A549 (cell line): ENCODE measurements at regions not wholly inside any gene's neighbourhood (a gene's known extent, or its start where the extent isn't known, plus 50 kb on each side); places are given as distances from the start of the nearest gene placed in this dataset.

Experiments
- CBX2 ChIP-seq: fragments of 200-600 bp; sonication (generic); IDR thresholded peaks from 2 replicates; pipeline ENCODE4 v1.6.1; 2016; ENCODE audit warnings: low read depth, mild to moderate bottlenecking, borderline replicate concordance
- CBX8 ChIP-seq: fragments of 200-600 bp; sonication (generic); IDR thresholded peaks from 2 replicates; pipeline ENCODE4 v1.6.1; 2016
- CEBPB ChIP-seq, 2 experiments: fragments of >200 bp in 1 of 2; sonication (Bioruptor Twin) in 1 of 2; formaldehyde crosslinking in 1 of 2; IDR thresholded peaks; 2 replicates each; pipeline ENCODE4 v1.6.1; 2012 to 2016
- CHD2 ChIP-seq: fragments of 150-350 bp; IDR thresholded peaks from 2 replicates; pipeline ENCODE4 v1.6.1; 2014; ENCODE audit warnings: low read length; ENCODE audit not compliant: partially characterized antibody
- CHD4 ChIP-seq: fragments of 200-600 bp; sonication (generic); IDR thresholded peaks from 2 replicates; pipeline ENCODE4 v1.6.1; 2016; ENCODE audit warnings: antibody characterized with exemption, mild to moderate bottlenecking, borderline replicate concordance
- E2F6 ChIP-seq: IDR thresholded peaks from 2 replicates; pipeline ENCODE4 v1.6.1; 2012; ENCODE audit warnings: low read depth, borderline replicate concordance
- EHF ChIP-seq: fragments of 250-450 bp; sonication (Bioruptor Pico); IDR thresholded peaks from 2 replicates; pipeline ENCODE4 v1.5.0; 2020; ENCODE audit warnings: mild to moderate bottlenecking
- EHMT2 ChIP-seq: fragments of 200-600 bp; sonication (generic); IDR thresholded peaks from 2 replicates; pipeline ENCODE4 v1.6.1; 2016; ENCODE audit warnings: antibody characterized with exemption, low read depth, mild to moderate bottlenecking, moderate library complexity
- EP300 ChIP-seq, 2 experiments: fragments of >200 bp; sonication (Bioruptor Twin); formaldehyde crosslinking; IDR thresholded peaks; 2 replicates in 1 of 2; 3 replicates in 1 of 2; pipeline ENCODE4 v1.6.1; 2016 to 2017
- ESRRA ChIP-seq: fragments of 150-350 bp; IDR thresholded peaks from 2 replicates; pipeline ENCODE4 v1.6.1; 2014; ENCODE audit warnings: mild to moderate bottlenecking, low read length, borderline replicate concordance
- HDAC2 ChIP-seq: fragments of 200-600 bp; sonication (generic); IDR thresholded peaks from 2 replicates; pipeline ENCODE4 v1.6.1; 2016
- HOXB13 ChIP-seq: fragments of 250-450 bp; sonication (Bioruptor Pico); IDR thresholded peaks from 2 replicates; pipeline ENCODE4 v1.5.0; 2020; ENCODE audit warnings: low read depth, mild to moderate bottlenecking, moderate library complexity
- JUN ChIP-seq, 2 experiments: fragments of >200 bp; sonication (Bioruptor Twin); formaldehyde crosslinking; IDR thresholded peaks; 2 replicates in 1 of 2; 3 replicates in 1 of 2; pipeline ENCODE4 v1.6.1; 2016 to 2017
- KDM1A ChIP-seq: fragments of 200-600 bp; sonication (generic); IDR thresholded peaks from 2 replicates; pipeline ENCODE4 v1.6.1; 2016; ENCODE audit warnings: low read depth, mild to moderate bottlenecking
- NPAS2 ChIP-seq: fragments of 250-450 bp; sonication (Bioruptor Pico); IDR thresholded peaks from 2 replicates; pipeline ENCODE4 v1.8.0; 2022; ENCODE audit warnings: mild to moderate bottlenecking, moderate library complexity, borderline replicate concordance
- RARB ChIP-seq: fragments of 250-450 bp; sonication (Bioruptor Pico); IDR thresholded peaks from 2 replicates; pipeline ENCODE4 v1.8.0; 2021; ENCODE audit warnings: mild to moderate bottlenecking, moderate library complexity
- RNF2 ChIP-seq: fragments of 200-600 bp; sonication (generic); IDR thresholded peaks from 2 replicates; pipeline ENCODE4 v1.6.1; 2016; ENCODE audit warnings: low read depth, mild to moderate bottlenecking, antibody characterized with exemption, moderate library complexity, borderline replicate concordance
- ZNF302 ChIP-seq: fragments of 250-450 bp; sonication (Bioruptor Pico); IDR thresholded peaks from 2 replicates; pipeline ENCODE4 v1.9.0; 2021; ENCODE audit warnings: inconsistent platforms, mild to moderate bottlenecking, moderate library complexity
- TF ChIP-seq, protein P1 (sequence below): IDR thresholded peaks from 2 replicates; pipeline ENCODE4 v1.6.1; 2012
- TF ChIP-seq, protein P2 (sequence below): fragments of >200 bp; sonication (Bioruptor Twin); formaldehyde crosslinking; IDR thresholded peaks from 3 replicates; pipeline ENCODE4 v1.5.1; 2016
- TF ChIP-seq, protein P3 (sequence below): fragments of 200-600 bp; sonication (generic); IDR thresholded peaks from 2 replicates; pipeline ENCODE4 v1.6.1; 2016; ENCODE audit warnings: antibody characterized with exemption, mild to moderate bottlenecking, moderate library complexity

GRCh38 chr15:62569460-62570404 lies 404.6 kb upstream of the C2CD4B start (continued):
- TF ChIP-seq CHD2: no peak
- no peak; a peak in 1 of 5 replicates for TF ChIP-seq EP300 (IDR thresholded peaks at IDR 0.05)
- TF ChIP-seq KDM1A: no peak
- no peak for TF ChIP-seq CBX2
- TF ChIP-seq RNF2: no peak
- no peak for TF ChIP-seq HDAC2
- no peak for TF ChIP-seq HOXB13 (CRISPR knock-in tag)
- TF ChIP-seq CHD4: no peak
- no peak for TF ChIP-seq EHMT2
- no peak for TF ChIP-seq E2F6
- TF ChIP-seq RARB (CRISPR knock-in tag): no peak
- no peak for TF ChIP-seq ESRRA
- TF ChIP-seq, protein P1, sequence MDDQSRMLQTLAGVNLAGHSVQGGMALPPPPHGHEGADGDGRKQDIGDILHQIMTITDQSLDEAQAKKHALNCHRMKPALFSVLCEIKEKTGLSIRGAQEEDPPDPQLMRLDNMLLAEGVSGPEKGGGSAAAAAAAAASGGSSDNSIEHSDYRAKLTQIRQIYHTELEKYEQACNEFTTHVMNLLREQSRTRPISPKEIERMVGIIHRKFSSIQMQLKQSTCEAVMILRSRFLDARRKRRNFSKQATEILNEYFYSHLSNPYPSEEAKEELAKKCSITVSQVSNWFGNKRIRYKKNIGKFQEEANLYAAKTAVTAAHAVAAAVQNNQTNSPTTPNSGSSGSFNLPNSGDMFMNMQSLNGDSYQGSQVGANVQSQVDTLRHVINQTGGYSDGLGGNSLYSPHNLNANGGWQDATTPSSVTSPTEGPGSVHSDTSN: no peak
- no peak for TF ChIP-seq ZNF302
- TF ChIP-seq NPAS2: no peak
- TF ChIP-seq CBX8: no peak
- TF ChIP-seq, protein P2, sequence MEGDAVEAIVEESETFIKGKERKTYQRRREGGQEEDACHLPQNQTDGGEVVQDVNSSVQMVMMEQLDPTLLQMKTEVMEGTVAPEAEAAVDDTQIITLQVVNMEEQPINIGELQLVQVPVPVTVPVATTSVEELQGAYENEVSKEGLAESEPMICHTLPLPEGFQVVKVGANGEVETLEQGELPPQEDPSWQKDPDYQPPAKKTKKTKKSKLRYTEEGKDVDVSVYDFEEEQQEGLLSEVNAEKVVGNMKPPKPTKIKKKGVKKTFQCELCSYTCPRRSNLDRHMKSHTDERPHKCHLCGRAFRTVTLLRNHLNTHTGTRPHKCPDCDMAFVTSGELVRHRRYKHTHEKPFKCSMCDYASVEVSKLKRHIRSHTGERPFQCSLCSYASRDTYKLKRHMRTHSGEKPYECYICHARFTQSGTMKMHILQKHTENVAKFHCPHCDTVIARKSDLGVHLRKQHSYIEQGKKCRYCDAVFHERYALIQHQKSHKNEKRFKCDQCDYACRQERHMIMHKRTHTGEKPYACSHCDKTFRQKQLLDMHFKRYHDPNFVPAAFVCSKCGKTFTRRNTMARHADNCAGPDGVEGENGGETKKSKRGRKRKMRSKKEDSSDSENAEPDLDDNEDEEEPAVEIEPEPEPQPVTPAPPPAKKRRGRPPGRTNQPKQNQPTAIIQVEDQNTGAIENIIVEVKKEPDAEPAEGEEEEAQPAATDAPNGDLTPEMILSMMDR: no peak
- TF ChIP-seq EHF (CRISPR knock-in tag): no peak
- TF ChIP-seq, protein P3, sequence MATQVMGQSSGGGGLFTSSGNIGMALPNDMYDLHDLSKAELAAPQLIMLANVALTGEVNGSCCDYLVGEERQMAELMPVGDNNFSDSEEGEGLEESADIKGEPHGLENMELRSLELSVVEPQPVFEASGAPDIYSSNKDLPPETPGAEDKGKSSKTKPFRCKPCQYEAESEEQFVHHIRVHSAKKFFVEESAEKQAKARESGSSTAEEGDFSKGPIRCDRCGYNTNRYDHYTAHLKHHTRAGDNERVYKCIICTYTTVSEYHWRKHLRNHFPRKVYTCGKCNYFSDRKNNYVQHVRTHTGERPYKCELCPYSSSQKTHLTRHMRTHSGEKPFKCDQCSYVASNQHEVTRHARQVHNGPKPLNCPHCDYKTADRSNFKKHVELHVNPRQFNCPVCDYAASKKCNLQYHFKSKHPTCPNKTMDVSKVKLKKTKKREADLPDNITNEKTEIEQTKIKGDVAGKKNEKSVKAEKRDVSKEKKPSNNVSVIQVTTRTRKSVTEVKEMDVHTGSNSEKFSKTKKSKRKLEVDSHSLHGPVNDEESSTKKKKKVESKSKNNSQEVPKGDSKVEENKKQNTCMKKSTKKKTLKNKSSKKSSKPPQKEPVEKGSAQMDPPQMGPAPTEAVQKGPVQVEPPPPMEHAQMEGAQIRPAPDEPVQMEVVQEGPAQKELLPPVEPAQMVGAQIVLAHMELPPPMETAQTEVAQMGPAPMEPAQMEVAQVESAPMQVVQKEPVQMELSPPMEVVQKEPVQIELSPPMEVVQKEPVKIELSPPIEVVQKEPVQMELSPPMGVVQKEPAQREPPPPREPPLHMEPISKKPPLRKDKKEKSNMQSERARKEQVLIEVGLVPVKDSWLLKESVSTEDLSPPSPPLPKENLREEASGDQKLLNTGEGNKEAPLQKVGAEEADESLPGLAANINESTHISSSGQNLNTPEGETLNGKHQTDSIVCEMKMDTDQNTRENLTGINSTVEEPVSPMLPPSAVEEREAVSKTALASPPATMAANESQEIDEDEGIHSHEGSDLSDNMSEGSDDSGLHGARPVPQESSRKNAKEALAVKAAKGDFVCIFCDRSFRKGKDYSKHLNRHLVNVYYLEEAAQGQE: no peak
- TF ChIP-seq CEBPB (IDR thresholded peaks at IDR 0.05): peak; percentile 19 to 64; a peak in 2 of 4 replicates
- TF ChIP-seq JUN (IDR thresholded peaks at IDR 0.05): peak in 1 of 2 experiments; percentile 77; a peak in 3 of 5 replicates
